Skin epidermis (tissue), 12 donors: ENCODE measurements at regions not wholly inside any gene's neighbourhood (a gene's known extent, or its start where the extent isn't known, plus 50 kb on each side); places are given as distances from the start of the nearest gene placed in this dataset.

Source experiments
- H3K27ac ChIP-seq, 21 experiments: fragments of 200-600 bp; sonication (generic) in 11 of 21; one replicate each; pipeline ENCODE4 v1.5.0; 2020; ENCODE audit warnings: mild to moderate bottlenecking in 3 of 21, inconsistent platforms in 2 of 21, moderate library complexity in 2 of 21
- H3K4me3 ChIP-seq, 7 experiments: fragments of 200-600 bp; sonication (generic) in 2 of 7; one replicate each; pipeline ENCODE4 v1.5.0; 2020; ENCODE audit warnings: inconsistent platforms in 2 of 7, mild to moderate bottlenecking in 2 of 7, moderate library complexity in 1 of 7

DNA sequence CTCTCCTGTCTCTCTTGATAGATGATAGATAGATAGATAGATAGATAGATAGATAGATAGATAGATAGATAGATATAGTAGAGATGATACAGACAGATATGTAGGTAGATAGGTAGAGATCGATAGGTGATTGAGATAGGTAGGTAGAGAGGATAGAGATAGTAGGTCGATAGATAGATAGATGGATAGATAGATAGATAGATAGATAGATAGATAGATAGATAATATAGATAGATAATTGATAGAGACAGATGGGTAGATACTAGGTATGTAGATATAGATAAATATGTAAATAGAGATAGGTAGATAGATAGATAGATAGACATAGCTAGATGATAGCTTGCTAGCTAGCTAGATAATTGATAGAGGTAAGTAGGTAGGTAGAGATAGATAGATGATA lies 1154.2 kb upstream of the AUTS2 start:
- no peak overlapping the region for H3K4me3 ChIP-seq
- H3K27ac ChIP-seq, result no peak overlapping the region

DNA sequence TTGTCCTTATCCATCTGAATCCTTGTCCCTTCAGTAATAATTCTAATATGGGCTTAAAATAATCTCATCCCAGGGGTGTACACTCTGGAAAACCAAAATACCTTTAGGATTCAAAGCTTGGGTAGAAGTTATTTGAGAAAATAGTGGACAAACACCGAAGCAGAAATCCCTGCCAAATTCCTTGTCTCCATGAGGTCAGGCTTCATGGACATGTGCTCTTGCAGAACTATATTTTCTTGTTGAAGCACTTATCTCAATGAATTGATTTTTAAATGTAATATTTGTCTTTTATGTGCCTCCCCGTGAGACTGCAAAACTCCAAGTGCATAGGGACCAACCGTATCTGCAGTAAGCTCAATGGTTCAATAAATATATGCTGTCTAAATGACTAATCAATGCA lies 1153.3 kb upstream of the AUTS2 start:
- Histone ChIP-seq H3K4me3 (no peak overlapping the region), H3K27ac (no peak overlapping the region)

DNA sequence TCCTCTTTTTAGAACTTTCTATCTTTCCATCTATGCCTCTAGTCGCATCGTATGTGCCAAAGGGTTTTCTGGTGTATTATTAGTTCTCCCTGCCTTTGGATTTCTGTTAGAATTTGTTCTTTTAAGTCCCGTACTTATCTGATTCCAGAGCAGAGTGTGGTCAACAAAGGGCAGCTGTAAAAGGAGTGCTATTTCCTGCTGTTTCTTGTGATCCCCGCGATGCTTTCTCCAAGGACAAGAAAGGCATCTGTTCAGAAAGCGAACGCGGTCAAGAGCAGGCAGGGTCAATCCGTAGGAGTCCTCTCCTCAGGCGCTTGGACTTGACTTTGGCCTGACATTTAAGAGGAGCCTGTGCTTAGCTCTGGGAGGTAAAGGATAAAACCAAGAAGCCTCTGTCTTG lies 1152.1 kb upstream of the AUTS2 start:
- H3K27ac ChIP-seq, result no peak overlapping the region
- H3K4me3 ChIP-seq, result no peak overlapping the region

DNA sequence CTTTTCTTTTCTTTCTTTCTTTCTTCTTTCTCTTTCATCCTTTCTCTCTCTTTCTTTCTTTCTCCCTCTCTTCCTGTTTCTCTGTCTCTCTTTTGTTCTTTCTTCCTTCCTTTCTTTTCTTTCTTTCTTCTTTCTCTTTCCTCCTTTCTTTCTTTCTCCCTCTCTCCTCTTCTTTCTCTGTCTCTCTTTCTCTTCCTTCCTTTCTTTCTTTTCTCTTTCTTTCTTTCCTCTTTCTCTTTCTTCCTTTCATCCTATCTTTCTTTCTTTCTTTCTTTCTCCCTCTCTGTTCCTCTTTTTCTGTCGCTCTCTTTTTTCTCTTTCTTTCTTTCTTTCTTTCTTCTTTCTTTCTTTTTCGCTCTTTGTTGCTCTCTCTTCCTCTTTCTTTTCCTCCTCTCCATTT lies 1149.2 kb upstream of the AUTS2 start:
- no peak overlapping the region for H3K27ac ChIP-seq
- no peak overlapping the region for H3K4me3 ChIP-seq

DNA sequence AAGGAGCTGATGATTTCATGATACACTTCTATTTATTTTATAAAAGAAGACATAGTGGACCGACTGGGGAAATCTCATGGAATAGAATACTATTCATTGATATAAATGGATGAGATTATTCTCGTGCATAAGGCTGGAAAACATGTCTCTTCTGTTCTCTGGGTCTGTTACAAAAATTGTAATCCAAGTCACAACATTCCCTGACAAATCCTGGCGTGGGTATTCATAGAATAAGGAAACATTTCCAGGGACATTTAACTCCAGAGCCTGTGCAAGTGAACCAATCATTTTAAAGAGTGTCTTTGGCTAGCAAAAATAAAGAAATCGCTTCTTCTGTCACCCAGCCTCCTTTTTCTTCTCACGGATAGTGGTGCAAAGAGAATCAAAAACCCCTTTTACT lies 1148.5 kb upstream of the AUTS2 start:
- no peak overlapping the region for H3K27ac ChIP-seq
- no peak overlapping the region for H3K4me3 ChIP-seq

DNA sequence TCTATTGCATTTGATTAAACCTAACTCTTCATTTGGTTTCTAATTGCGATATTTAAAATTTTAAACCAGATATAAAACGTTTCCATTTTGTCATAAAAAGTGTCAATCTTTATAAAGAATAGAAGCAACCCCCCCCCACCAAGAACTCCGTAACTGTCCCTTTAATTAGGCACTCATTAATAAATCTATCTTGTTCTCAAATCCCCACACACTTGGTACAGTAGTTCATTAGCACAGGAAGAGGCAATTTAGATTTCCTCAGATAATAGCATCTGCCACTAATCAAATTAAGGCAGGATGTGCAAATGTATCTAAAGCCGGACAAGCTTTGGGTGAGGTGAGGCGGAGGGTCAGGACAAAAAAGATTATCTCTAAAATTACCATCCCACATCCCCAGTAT lies 1143.3 kb upstream of the AUTS2 start:
- Histone ChIP-seq H3K4me3 (no peak overlapping the region), H3K27ac (no peak overlapping the region)

DNA sequence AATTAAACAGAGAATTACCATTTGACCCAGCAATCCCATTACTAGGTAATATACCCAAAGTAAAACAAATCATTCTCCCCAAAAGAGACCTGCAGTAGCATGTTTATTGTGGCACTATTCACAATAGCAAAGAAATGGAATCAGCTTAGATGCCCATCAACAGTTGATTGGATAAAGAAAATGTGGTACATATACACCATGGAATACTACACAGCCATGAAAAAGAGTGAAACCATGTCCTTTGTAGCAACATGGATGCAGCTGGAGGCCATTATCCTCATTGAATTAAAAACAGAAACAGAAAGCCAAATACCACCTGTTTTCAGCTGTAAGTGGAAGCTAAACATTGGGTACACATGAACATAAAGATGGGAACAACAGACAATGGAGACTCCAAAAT lies 1141.8 kb upstream of the AUTS2 start:
- no peak overlapping the region for H3K27ac ChIP-seq

DNA sequence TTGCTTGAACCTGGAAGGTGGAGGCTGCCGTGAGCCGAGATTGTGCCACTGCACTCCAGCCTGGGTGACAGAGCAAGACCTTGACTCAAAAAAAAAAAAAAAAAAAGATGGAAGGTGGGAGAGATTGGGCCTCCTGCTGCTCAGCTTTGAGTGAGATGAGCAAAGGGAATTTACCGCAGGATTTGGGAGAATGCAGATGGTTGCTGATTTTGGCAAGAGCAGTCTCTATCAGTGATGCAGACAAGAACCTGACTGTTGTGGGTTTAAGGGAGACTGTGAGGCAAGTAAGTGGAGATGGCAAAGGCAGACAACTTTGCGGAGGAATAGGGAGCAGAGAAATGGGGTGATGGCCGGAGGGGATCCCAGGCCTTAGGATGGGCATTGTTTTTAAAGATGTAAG lies 1140.8 kb upstream of the AUTS2 start:
- H3K4me3 ChIP-seq, result no peak overlapping the region

More for the DNA sequence above, 1141.8 kb upstream of the AUTS2 start:
- no peak overlapping the region for H3K4me3 ChIP-seq

DNA sequence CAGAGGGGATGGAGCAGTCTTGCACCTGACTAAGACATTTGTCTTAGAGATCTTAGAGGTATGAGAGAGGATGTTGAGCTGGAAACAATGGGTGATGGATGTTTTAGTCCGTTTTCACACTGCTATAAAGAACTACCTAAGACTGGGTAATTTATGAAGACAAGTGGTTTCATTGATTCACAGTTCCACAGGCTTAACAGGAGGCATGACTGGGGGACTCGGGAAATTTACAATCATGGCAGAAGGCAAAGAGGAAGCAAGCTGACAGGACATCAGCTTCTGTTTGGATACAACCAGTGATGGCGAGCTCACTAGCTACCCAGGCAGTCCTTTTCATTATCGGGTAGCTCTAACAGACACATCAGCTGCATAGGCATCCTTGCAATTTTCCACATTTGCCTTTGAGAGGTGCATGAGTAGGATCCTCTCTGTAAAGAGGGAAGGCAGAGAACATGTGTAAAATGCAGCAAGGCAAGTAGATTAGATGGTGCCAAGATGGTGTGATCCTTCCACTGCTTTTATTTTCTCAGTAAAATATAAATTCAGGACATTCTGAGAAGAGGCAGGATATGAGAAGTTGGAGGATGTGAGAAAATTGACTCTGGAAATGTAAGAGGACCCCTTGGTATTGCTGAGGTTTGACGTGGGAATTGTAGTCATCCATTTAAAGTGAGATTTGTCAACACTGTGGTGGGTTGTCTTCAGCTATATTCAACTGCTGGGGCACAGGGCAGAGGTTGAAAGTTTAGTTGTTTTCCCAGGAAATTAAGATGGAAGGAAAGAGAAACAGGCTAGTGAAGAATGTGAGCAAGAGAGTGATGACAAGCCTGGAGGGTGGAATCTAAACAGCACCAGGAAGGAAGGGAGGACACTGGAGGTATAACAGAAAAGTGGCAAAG lies 1140.0 kb upstream of the AUTS2 start:
- Histone ChIP-seq H3K27ac (no peak overlapping the region), H3K4me3 (no peak overlapping the region)

More for the DNA sequence above, 1140.8 kb upstream of the AUTS2 start:
- no peak overlapping the region for H3K27ac ChIP-seq

DNA sequence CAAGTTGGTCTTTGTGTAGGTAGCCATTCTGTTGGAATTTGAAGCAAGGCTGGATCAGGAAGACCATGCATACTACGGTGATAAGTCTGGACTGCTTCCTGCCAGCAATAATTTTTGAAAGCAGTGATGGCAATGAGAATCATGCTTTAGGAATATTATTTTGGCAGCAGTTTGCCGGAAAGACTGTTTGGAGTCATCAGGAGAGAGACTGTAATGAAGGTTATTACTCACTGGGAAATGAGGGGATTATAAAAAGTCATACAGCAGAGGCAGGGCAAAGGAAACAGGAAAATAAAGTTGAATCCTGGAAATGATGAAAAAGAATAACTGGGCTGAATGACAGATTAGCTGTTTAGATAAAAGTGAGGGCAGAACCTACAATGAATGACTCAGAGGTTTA lies 1136.8 kb upstream of the AUTS2 start:
- Histone ChIP-seq H3K4me3 (no peak overlapping the region), H3K27ac (no peak overlapping the region)

DNA sequence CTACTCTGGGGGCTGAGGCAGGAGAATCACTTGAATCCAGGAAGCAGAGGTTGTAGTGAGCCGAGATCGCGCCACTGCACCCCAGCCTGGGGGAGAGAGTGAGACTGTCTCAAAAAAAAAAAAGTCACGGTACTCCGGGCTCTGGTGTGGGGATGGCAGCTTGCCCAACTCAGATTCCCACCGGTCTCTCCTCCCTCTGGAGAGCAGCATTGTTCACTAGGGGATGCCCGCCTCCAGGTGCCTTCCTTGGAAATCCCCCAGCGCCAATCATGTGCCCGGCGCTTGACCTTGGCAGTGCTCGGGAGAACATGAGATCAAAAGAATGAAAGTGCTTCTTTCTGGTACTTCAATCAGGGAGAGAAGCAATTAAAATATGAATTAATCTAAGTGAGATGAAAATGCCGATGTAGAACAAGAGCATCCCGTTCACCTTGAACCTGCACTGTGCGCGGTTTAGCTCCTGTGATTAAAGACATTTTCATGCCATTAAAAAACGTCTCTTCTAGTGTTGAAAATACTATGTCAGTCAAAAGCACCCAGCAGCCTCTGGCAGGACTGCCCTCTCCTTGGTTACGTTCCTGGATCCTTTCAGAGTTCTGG lies 1127.3 kb upstream of the AUTS2 start:
- H3K4me3 ChIP-seq, result no peak overlapping the region
- no peak overlapping the region for H3K27ac ChIP-seq

DNA sequence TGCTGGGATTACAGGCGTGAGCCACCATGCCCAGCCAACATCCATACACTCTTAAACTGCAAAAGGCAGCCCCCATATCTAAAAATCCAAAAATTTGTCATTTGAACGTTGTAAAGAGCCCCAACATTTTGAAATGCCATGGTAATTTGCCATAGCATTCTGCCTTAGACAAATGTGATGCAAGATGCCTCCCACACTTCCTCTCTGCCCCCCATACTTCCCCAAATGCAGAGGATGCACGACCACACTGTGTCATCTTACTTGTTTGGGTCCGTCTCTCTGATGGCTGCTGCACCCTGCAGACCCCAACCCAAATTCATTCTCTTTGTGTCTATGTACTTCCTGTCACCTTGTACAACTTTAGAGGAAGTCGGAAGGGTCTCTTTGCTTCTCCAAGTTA lies 1125.6 kb upstream of the AUTS2 start:
- H3K27ac ChIP-seq, result no peak overlapping the region
- no peak overlapping the region for H3K4me3 ChIP-seq

DNA sequence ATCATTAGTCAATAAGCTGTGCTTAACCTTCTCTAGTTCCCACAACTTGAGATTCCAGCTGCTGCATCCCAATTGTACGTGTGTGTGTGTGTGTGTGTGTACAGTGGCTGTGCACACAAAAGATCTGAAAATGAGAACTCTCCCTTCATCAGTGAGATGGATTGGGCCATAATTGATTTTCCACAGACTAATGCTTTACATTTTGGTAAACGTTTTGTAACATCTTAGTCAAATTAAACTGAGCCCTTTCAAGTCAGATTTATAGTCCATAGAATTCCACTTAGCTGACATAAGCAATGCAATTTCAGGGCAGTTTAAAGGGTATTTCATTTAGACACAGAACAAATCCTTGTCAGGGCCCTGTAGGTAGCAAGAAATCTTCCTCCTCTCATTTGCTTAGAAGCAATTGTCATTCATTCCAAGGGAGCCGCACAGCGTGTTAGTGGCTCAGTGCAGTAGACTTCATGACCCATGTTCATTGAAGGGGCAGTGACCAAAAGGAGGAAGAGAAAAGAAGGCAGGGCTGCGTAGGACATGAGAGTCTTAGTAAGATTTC lies 1123.5 kb upstream of the AUTS2 start:
- no peak overlapping the region for H3K27ac ChIP-seq
- H3K4me3 ChIP-seq, result no peak overlapping the region

DNA sequence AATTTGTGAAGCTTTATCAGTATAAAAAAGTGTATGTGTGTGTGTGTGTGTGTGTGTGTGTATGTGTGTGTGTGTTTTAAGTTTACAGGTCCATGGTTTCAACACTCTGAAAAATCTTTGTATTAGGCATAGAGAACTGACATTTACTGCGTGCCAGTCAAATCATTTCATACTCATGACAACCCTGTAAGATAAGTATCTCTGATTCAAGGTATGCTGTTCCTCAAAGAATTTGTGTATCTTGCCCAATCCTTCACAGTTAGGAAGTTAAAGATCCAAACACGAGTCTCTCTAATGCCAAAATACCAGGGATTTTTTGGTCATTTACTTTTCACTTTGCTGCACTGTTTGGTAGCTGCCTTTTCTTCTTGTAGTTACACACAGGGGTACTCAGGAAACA lies 1121.3 kb upstream of the AUTS2 start:
- Histone ChIP-seq H3K27ac (no peak overlapping the region), H3K4me3 (no peak overlapping the region)

DNA sequence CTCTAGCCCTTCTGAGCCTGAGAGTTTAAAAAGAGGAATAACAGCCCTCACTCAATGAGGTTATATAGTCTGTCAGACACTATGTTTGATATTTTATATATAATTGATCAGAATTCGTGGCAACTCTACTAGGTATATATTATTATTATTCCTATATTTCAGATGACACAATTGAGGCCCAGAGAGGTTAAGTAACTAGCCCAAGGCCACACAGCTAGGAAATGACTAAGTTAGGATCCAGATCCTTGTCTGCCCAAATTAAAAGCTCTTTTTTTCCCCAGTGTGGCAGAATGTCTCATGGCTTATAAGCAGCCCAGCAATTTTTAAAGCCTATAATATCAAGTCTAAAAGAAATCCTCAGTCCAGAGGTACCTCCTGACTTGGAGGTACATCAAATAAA lies 1119.9 kb upstream of the AUTS2 start:
- Histone ChIP-seq H3K27ac (no peak overlapping the region), H3K4me3 (no peak overlapping the region)

DNA sequence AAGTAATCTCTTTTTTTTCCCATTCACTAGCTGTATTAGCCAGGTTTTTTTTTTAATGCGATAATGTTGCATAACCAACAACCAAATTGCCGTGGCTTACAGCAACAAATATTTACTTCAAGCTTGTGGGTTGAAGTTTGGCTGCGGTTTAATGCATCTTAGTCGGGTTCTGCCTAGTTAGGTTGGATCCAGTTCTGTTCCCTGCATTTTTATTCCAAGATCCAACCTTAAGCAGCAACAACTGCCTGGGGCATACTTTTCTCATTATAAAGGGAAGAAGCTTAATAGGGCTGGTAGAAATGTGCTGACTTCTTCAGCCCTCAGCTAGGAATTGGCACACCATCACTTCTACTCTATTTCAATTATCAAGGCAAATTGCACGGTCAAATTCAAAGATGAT lies 1115.5 kb upstream of the AUTS2 start:
- Histone ChIP-seq H3K4me3 (no peak overlapping the region), H3K27ac (no peak overlapping the region)

DNA sequence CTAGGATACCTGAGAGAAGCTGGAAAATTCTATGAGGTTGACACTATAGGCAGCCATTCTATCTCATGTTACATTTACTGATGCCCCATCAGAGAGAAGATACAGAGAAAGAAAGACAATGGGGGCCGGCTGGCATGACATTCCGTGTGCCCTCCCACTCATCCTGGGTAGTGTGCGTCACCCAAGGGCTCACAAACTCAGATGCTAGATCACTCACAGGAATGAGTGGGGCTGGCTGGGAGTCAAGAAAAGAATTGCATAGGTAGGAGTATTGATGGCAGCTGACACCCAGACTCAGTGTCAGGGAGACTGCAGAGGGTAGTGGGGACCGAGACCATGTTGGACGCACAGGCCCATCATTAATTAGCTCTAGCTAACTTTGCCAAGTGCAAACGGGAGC lies 1113.5 kb upstream of the AUTS2 start:
- Histone ChIP-seq H3K4me3 (no peak overlapping the region), H3K27ac (no peak overlapping the region)

DNA sequence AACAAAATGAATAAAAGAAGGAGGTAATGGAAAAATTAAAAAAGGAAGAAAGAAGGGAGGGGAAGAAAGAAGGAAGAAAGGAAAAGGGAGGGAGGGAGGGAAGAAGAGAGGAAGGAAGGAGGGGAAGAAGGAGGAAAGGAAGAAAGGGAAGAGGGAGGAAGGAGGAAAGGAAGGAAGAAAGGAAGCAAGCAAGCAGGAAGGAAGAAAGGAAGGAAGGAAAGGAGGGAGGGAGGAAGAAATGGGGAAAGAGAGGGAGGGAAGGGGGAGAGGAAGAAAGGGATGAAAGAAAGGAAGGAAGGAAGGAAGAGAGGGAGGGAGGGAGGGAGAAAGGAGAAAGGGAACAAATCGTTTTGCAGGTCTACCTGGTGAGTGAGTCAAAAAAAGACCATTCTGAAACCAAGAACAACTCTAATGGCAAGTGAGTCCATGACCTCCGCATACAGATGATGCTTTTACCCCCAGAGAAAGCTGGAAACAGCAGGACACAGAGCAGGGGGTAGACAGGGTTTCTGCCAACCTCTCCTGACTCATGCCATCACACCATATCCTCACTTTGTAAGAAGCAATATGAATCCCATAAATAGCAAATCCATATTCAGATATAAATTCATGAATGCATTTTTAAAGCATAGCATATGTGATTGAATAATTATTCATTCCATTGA lies 1112.9 kb upstream of the AUTS2 start:
- Histone ChIP-seq H3K27ac (no peak overlapping the region), H3K4me3 (no peak overlapping the region)

DNA sequence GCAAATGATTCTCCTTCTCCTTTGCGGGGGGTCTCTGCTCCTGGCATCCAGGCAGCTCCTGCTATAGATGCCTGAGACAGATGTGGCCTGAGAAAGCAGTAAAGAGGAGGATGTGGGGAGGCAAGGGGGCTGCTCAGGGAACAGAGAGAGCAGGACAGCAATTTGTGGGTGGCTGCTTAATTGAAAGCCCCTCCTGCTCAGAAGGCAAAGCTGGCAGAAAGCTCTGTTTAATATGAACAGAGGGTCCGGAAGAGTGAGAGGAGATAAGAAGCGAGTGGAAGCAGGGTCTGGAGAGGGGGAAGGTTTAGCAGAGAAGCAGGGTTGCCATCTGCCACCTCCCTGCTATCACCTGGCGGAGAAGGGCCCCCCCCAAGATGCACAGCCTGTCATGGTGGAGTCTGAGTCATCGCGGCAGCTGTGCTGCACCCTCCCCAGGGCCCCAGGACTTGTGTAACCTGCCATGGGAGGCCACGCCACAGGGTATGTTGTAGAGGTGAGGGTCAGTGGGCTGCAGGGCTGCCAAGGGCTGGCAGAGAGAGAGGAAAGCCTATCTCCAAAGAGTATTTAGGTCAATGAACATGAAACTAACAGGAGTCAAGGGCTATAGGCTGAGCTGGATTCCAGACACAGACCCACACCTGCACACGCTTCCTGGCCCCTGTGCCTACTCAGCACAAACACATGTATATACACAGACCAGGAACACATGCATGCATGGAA lies 1109.8 kb upstream of the AUTS2 start:
- Histone ChIP-seq H3K27ac (no peak overlapping the region), H3K4me3 (no peak overlapping the region)
